Vagina (tissue), 2 donors: ENCODE measurements at regions not wholly inside any gene's neighbourhood (a gene's known extent, or its start where the extent isn't known, plus 50 kb on each side); places are given as distances from the start of the nearest gene placed in this dataset.

Source experiments
- DNase-seq, 2 donors: peaks; one replicate each; pipeline ENCODE4 v3.0.0-alpha.2; 2017; ENCODE audit errors: extremely low spot score in 2 of 2
- H3K27ac ChIP-seq: fragments of 200-600 bp; sonication (generic); one replicate; pipeline ENCODE4 v1.5.1; 2019
- H3K27me3 ChIP-seq: fragments of 200-600 bp; sonication (generic); one replicate; pipeline ENCODE4 v1.5.1; 2019
- H3K36me3 ChIP-seq, 2 donors: fragments of 200-600 bp; sonication (generic); one replicate each; pipeline ENCODE4 v1.5.1; 2017 to 2019
- H3K4me1 ChIP-seq: fragments of 200-600 bp; sonication (generic); one replicate; pipeline ENCODE4 v1.5.1; 2019
- H3K4me3 ChIP-seq, 2 donors: fragments of 200-600 bp; sonication (generic); 1 replicate in 1 of 2; 2 replicates in 1 of 2; pipeline ENCODE4 v1.5.1; 2016 to 2019
- H3K9me3 ChIP-seq: fragments of 200-600 bp; sonication (generic); one replicate; pipeline ENCODE4 v1.5.1; 2019
- POLR2A ChIP-seq, 2 donors: fragments of 450-650 bp; IDR thresholded peaks; one replicate each; pipeline ENCODE4 v1.6.1; 2017; ENCODE audit warnings: antibody characterized with exemption in 2 of 2, mild to moderate bottlenecking in 2 of 2, moderate library complexity in 2 of 2
- POLR2AphosphoS5 ChIP-seq, 2 donors: sonication (generic); formaldehyde crosslinking; IDR thresholded peaks; one replicate each; pipeline ENCODE4 v1.9.0; 2017; ENCODE audit warnings: antibody characterized with exemption in 2 of 2, mild to moderate bottlenecking in 2 of 2, low read depth in 1 of 2; ENCODE audit not compliant: insufficient read depth in 1 of 2
- intact Hi-C: fragments of 100-400 bp; cut with DNase I; formaldehyde crosslinking; loops from one replicate; pipeline ENCODE4 v1.15.1; 2023
- TF ChIP-seq, protein P1 (sequence below), 3 experiments: fragments of 450-650 bp in 2 of 3; fragments of 200-600 bp in 1 of 3; sonication (generic) in 1 of 3; IDR thresholded peaks; one replicate each; pipeline ENCODE4 v1.5.1; 2017 to 2019; ENCODE audit warnings: antibody characterized with exemption in 3 of 3, mild to moderate bottlenecking in 2 of 3, moderate library complexity in 2 of 3

DNA sequence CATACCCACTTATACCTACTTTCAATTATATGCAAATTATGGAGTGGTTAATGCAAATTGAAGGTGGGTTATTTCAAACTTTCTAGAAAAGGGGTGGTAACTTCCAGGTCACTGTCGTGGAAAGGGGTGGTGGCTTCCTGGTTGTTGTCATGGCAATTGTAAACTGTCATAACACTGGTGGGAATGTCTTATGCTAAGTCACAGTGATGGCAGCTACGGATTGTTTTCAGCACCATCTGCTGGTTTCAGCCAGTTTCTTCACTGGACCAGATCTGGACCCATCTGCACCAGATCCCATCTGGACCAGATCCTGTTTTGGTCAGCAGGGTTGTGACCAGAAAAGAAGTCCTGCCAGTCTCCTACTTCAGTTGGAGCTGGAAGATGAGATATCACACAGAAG is 1469.3 kb downstream of the AACS start:
- Histone ChIP-seq H3K27ac (no peak overlapping the region), H3K4me3 (no peak overlapping the region), H3K9me3 (no peaks in the 10 kb centered on the region), H3K27me3 (no peaks in the 10 kb centered on the region), H3K36me3 (no peaks in the 10 kb centered on the region), H3K4me1 (no peaks in the 10 kb centered on the region)
- no peak for DNase-seq
- TF ChIP-seq POLR2AphosphoS5 (IDR thresholded peaks at IDR 0.05; ENCODE audit: insufficient read depth in 1 of 2, low read depth in 1 of 2), result no peak
- no peak for TF ChIP-seq POLR2A (IDR thresholded peaks at IDR 0.05)
- TF ChIP-seq, protein P1, sequence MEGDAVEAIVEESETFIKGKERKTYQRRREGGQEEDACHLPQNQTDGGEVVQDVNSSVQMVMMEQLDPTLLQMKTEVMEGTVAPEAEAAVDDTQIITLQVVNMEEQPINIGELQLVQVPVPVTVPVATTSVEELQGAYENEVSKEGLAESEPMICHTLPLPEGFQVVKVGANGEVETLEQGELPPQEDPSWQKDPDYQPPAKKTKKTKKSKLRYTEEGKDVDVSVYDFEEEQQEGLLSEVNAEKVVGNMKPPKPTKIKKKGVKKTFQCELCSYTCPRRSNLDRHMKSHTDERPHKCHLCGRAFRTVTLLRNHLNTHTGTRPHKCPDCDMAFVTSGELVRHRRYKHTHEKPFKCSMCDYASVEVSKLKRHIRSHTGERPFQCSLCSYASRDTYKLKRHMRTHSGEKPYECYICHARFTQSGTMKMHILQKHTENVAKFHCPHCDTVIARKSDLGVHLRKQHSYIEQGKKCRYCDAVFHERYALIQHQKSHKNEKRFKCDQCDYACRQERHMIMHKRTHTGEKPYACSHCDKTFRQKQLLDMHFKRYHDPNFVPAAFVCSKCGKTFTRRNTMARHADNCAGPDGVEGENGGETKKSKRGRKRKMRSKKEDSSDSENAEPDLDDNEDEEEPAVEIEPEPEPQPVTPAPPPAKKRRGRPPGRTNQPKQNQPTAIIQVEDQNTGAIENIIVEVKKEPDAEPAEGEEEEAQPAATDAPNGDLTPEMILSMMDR (IDR thresholded peaks at IDR 0.05), result no peak
- intact Hi-C loops, result no loop called here

DNA sequence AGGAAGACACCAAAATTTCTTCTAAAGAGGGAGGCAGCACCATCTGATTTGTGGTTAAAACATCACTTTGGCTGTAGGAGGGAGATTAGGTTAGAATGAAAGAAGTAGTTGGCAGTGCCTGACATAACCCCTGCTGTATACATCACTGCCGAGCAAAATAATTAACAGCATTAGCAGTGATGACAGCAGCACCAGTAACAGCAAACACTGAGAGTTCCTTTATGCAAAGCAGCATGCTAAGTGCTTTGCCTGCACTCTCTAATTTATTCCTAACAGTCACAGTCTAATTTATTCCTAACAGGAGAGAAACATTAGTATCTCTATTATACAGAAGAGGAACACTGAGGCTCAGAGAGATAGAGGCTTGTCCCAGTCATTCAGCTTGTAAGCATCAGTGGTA is 1469.7 kb downstream of the AACS start:
- intact Hi-C loops, result no loop called here
- no peaks in the 10 kb centered on the region for H3K4me1 ChIP-seq
- no peak for DNase-seq
- H3K36me3 ChIP-seq, result no peaks in the 10 kb centered on the region
- no peaks in the 10 kb centered on the region for H3K9me3 ChIP-seq
- no peak overlapping the region for H3K4me3 ChIP-seq
- H3K27ac ChIP-seq, result no peak overlapping the region
- no peak for TF ChIP-seq POLR2AphosphoS5 (IDR thresholded peaks at IDR 0.05; ENCODE audit: insufficient read depth in 1 of 2, low read depth in 1 of 2)
- TF ChIP-seq, protein P1 (IDR thresholded peaks at IDR 0.05), result no peak
- TF ChIP-seq POLR2A (IDR thresholded peaks at IDR 0.05), result no peak
- H3K27me3 ChIP-seq, result no peaks in the 10 kb centered on the region

DNA sequence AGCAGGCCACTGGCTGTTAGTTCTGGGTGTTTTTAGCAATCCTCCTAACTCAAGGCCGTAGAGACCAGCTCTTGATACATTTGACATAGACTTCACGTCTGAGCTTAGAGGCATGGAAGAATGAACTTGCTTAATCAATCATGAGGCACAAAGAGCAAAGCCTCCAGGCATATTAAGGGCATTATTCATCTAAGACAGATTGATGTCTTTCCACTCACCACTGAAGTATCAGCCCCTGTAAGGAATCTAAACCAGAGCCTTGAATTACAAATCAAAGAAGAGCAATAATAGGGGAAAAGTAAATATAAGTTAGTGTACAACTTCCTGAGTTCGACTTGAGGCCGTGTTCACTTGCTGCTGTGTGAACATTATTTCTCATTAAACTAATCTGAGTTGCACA is 1470.7 kb downstream of the AACS start:
- Histone ChIP-seq H3K4me3 (no peak overlapping the region), H3K36me3 (no peaks in the 10 kb centered on the region), H3K27ac (no peak overlapping the region), H3K27me3 (no peaks in the 10 kb centered on the region), H3K4me1 (no peaks in the 10 kb centered on the region), H3K9me3 (no peaks in the 10 kb centered on the region)
- no peak for DNase-seq
- TF ChIP-seq POLR2A (IDR thresholded peaks at IDR 0.05), result no peak
- TF ChIP-seq, protein P1 (IDR thresholded peaks at IDR 0.05), result no peak
- TF ChIP-seq POLR2AphosphoS5 (IDR thresholded peaks at IDR 0.05; ENCODE audit: insufficient read depth in 1 of 2, low read depth in 1 of 2), result no peak
- intact Hi-C loops, result no loop called here

DNA sequence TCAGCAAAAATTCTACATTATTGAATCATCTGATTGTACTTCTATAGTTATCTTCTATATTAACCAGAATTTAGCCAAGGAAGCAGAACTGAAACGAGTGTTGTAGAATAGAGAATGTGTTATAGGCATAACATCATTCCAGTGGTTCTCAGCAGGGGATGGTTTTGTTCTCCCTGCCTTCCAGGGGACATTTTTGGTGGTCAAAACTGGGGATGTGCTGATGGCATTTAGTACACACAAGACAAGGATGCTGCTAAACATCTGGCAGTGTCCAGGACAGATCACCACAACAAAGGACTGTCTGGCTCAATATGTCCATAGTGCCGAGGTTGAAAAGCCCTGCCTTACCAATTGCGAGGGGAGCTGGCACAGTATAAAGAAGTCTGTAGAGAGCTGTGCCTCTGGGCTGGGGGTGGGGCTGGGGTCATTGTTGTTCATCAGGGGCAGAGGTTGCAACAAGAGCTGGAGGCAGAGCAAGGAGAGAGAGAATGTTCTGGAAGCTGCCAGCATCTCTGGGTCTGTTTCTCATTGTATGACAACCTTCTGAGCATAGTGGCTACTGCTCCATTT is 1472.8 kb downstream of the AACS start:
- no peaks in the 10 kb centered on the region for H3K36me3 ChIP-seq
- no peaks in the 10 kb centered on the region for H3K4me1 ChIP-seq
- H3K4me3 ChIP-seq, result no peak overlapping the region
- intact Hi-C loops, result no loop called here
- no peaks in the 10 kb centered on the region for H3K9me3 ChIP-seq
- TF ChIP-seq, protein P1 (IDR thresholded peaks at IDR 0.05), result no peak
- TF ChIP-seq POLR2A (IDR thresholded peaks at IDR 0.05), result no peak
- TF ChIP-seq POLR2AphosphoS5 (IDR thresholded peaks at IDR 0.05; ENCODE audit: insufficient read depth in 1 of 2, low read depth in 1 of 2), result no peak
- no peak overlapping the region for H3K27ac ChIP-seq
- no peaks in the 10 kb centered on the region for H3K27me3 ChIP-seq
- DNase-seq, result no peak

DNA sequence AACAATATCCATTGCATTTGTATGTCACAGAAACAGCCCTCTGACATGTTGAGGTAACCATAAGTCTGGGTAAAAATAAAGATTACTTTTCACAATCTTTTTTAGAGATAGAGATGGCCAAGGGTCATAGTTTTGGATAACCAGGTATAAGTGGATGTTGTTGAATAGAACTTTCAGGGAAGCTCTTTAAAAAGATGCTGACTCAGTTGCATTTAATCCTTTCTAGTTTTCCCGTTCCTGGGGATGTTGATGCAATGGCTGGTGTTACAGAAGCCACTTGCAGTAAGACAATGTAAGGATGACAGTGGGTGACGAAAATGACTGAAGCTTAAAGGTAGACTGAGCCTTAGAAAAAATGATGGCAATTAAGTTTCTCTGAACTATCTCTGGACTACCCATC is 1473.7 kb downstream of the AACS start:
- no peak for DNase-seq
- Histone ChIP-seq H3K4me3 (no peak overlapping the region), H3K4me1 (no peaks in the 10 kb centered on the region), H3K27ac (no peak overlapping the region), H3K36me3 (no peaks in the 10 kb centered on the region), H3K27me3 (no peaks in the 10 kb centered on the region), H3K9me3 (no peaks in the 10 kb centered on the region)
- intact Hi-C loops, result no loop called here
- TF ChIP-seq, protein P1 (IDR thresholded peaks at IDR 0.05), result no peak
- TF ChIP-seq POLR2AphosphoS5 (IDR thresholded peaks at IDR 0.05; ENCODE audit: insufficient read depth in 1 of 2, low read depth in 1 of 2), result no peak
- TF ChIP-seq POLR2A (IDR thresholded peaks at IDR 0.05), result no peak
